ENCODE measurements at regions not wholly inside any gene's neighbourhood (a gene's known extent, or its start where the extent isn't known, plus 50 kb on each side); places are given as distances from the start of the nearest gene placed in this dataset.

- no peaks in the 10 kb centered on the region for H3K27me3 ChIP-seq (ENCODE audit: low read depth, low read length)
- H3K4me3 ChIP-seq (ENCODE audit: low read length), result no peak overlapping the region
- TF ChIP-seq CTCF (IDR thresholded peaks at IDR 0.05; ENCODE audit: low read depth, low read length), result no peak
- TF ChIP-seq EZH2phosphoT487 (IDR thresholded peaks at IDR 0.05; ENCODE audit: low read depth), result no peak
- H3K9me3 ChIP-seq (ENCODE audit: insufficient read depth, low read length), result no peaks in the 10 kb centered on the region
- no peak overlapping the region for H3K27ac ChIP-seq (ENCODE audit: low read length)
- H4K20me1 ChIP-seq (ENCODE audit: insufficient read depth, low read length), result no peaks in the 10 kb centered on the region
- H2AFZ ChIP-seq (ENCODE audit: low read depth, low read length), result no peak overlapping the region
- H3K4me1 ChIP-seq (ENCODE audit: low read length), result no peaks in the 10 kb centered on the region
- no peak overlapping the region for H3K4me2 ChIP-seq (ENCODE audit: low read length)
- H3K9ac ChIP-seq (ENCODE audit: low read length), result no peak overlapping the region
- H3K79me2 ChIP-seq (ENCODE audit: low read length), result no peaks in the 10 kb centered on the region
- no peaks in the 10 kb centered on the region for H3K36me3 ChIP-seq (replicated peaks; ENCODE audit: low read depth, low read length)
Observed at GRCh38 chr4:184934961-184935360, 83.3 kb upstream of the HELT start.

- H3K36me3 ChIP-seq (replicated peaks; ENCODE audit: low read depth, low read length), result no peaks in the 10 kb centered on the region
- H3K27ac ChIP-seq (ENCODE audit: low read length), result no peak overlapping the region
- no peaks in the 10 kb centered on the region for H3K9me3 ChIP-seq (ENCODE audit: insufficient read depth, low read length)
- H2AFZ ChIP-seq (ENCODE audit: low read depth, low read length), result no peak overlapping the region
- H3K4me2 ChIP-seq (ENCODE audit: low read length), result no peak overlapping the region
- H3K79me2 ChIP-seq (ENCODE audit: low read length), result no peaks in the 10 kb centered on the region
- H3K4me3 ChIP-seq (ENCODE audit: low read length), result no peak overlapping the region
- TF ChIP-seq CTCF (IDR thresholded peaks at IDR 0.05; ENCODE audit: low read depth, low read length) (no peak), EZH2phosphoT487 (IDR thresholded peaks at IDR 0.05; ENCODE audit: low read depth) (no peak)
- H3K9ac ChIP-seq (ENCODE audit: low read length), result no peak overlapping the region
- H3K4me1 ChIP-seq (ENCODE audit: low read length), result no peaks in the 10 kb centered on the region
- H3K27me3 ChIP-seq (ENCODE audit: low read depth, low read length), result no peaks in the 10 kb centered on the region
- H4K20me1 ChIP-seq (ENCODE audit: insufficient read depth, low read length), result no peaks in the 10 kb centered on the region
Observed at GRCh38 chr4:184936071-184936470, 82.2 kb upstream of the HELT start.

GRCh38 chr4:184937030-184937710, 81.1 kb upstream of the HELT start:
- no peak for TF ChIP-seq CTCF (IDR thresholded peaks at IDR 0.05; ENCODE audit: low read depth, low read length)
- TF ChIP-seq EZH2phosphoT487 (IDR thresholded peaks at IDR 0.05; ENCODE audit: low read depth), result no peak
- Histone ChIP-seq H3K27ac (ENCODE audit: low read length) (no peak overlapping the region), H4K20me1 (ENCODE audit: insufficient read depth, low read length) (no peaks in the 10 kb centered on the region), H3K4me1 (ENCODE audit: low read length) (no peaks in the 10 kb centered on the region), H3K4me3 (ENCODE audit: low read length) (no peak overlapping the region), H3K9me3 (ENCODE audit: insufficient read depth, low read length) (no peaks in the 10 kb centered on the region), H3K27me3 (ENCODE audit: low read depth, low read length) (no peaks in the 10 kb centered on the region), H3K9ac (ENCODE audit: low read length) (no peak overlapping the region), H3K36me3 (replicated peaks; ENCODE audit: low read depth, low read length) (no peaks in the 10 kb centered on the region), H3K4me2 (ENCODE audit: low read length) (no peak overlapping the region), H3K79me2 (ENCODE audit: low read length) (no peaks in the 10 kb centered on the region), H2AFZ (ENCODE audit: low read depth, low read length) (no peak overlapping the region)

- Histone ChIP-seq H3K79me2 (ENCODE audit: low read length) (no peaks in the 10 kb centered on the region), H3K4me1 (ENCODE audit: low read length) (no peaks in the 10 kb centered on the region), H3K4me3 (ENCODE audit: low read length) (no peak overlapping the region), H3K9ac (ENCODE audit: low read length) (no peak overlapping the region), H2AFZ (ENCODE audit: low read depth, low read length) (no peak overlapping the region), H3K9me3 (ENCODE audit: insufficient read depth, low read length) (no peaks in the 10 kb centered on the region), H3K27me3 (ENCODE audit: low read depth, low read length) (no peaks in the 10 kb centered on the region), H3K27ac (ENCODE audit: low read length) (no peak overlapping the region), H3K36me3 (replicated peaks; ENCODE audit: low read depth, low read length) (no peaks in the 10 kb centered on the region), H4K20me1 (ENCODE audit: insufficient read depth, low read length) (no peaks in the 10 kb centered on the region), H3K4me2 (ENCODE audit: low read length) (no peak overlapping the region)
- TF ChIP-seq EZH2phosphoT487 (IDR thresholded peaks at IDR 0.05; ENCODE audit: low read depth) (no peak), CTCF (IDR thresholded peaks at IDR 0.05; ENCODE audit: low read depth, low read length) (no peak)
Observed at GRCh38 chr4:184937745-184938144, 80.5 kb upstream of the HELT start.

All from OCI-LY3 (cell line).